Liver (tissue), 8 donors: ENCODE measurements at regions not wholly inside any gene's neighbourhood (a gene's known extent, or its start where the extent isn't known, plus 50 kb on each side); places are given as distances from the start of the nearest gene placed in this dataset.

Source experiments
- DNase-seq: peaks from one replicate; pipeline ENCODE4 v3.0.0-alpha.2; 2017; ENCODE audit warnings: low spot score
- H3K27ac ChIP-seq, 2 donors: one replicate each; pipeline ENCODE4 v1.7.0; 2013; ENCODE audit warnings: inconsistent platforms in 2 of 2, low read length in 2 of 2, control low read depth in 1 of 2, low read depth in 1 of 2, mild to moderate bottlenecking in 1 of 2
- H3K27me3 ChIP-seq, 4 donors: one replicate each; pipeline versions ENCODE4 v1.6.1 to v1.7.0; 2013; ENCODE audit warnings: low read length in 3 of 4, inconsistent platforms in 1 of 4, mild to moderate bottlenecking in 1 of 4, moderate library complexity in 1 of 4; ENCODE audit not compliant: control insufficient read depth in 4 of 4, insufficient read depth in 4 of 4
- H3K36me3 ChIP-seq, 4 donors: one replicate each; pipeline versions ENCODE4 v1.6.1 to v1.7.0; 2013; ENCODE audit warnings: low read length in 3 of 4, mild to moderate bottlenecking in 3 of 4, low read depth in 1 of 4, moderate library complexity in 1 of 4; ENCODE audit not compliant: control insufficient read depth in 4 of 4, insufficient read depth in 3 of 4
- H3K4me1 ChIP-seq, 4 donors: one replicate each; pipeline versions ENCODE4 v1.6.1 to v1.7.0; 2013; ENCODE audit warnings: low read length in 3 of 4, mild to moderate bottlenecking in 3 of 4, moderate library complexity in 1 of 4; ENCODE audit not compliant: control insufficient read depth in 4 of 4, insufficient read depth in 4 of 4
- H3K4me3 ChIP-seq, 3 donors: one replicate each; pipeline versions ENCODE4 v1.6.1 to v1.7.0; 2013; ENCODE audit warnings: low read length in 3 of 3, control low read depth in 1 of 3, low read depth in 1 of 3, mild to moderate bottlenecking in 1 of 3
- H3K9ac ChIP-seq, 2 donors: one replicate each; pipeline ENCODE4 v1.7.0; 2013; ENCODE audit warnings: low read length in 2 of 2, mild to moderate bottlenecking in 2 of 2, moderate library complexity in 2 of 2, control low read depth in 1 of 2, low read depth in 1 of 2
- H3K9me3 ChIP-seq, 4 donors: one replicate each; pipeline versions ENCODE4 v1.6.1 to v1.7.0; 2013; ENCODE audit warnings: low read length in 3 of 4; ENCODE audit not compliant: control insufficient read depth in 4 of 4
- ATF3 ChIP-seq: IDR thresholded peaks from 2 replicates; pipeline ENCODE4 v1.6.1; 2016; ENCODE audit warnings: antibody characterized with exemption
- EGR1 ChIP-seq, 2 donors: IDR thresholded peaks; 2 replicates each; pipeline ENCODE4 v1.6.1; 2016 to 2018; ENCODE audit warnings: antibody characterized with exemption in 2 of 2, low read depth in 2 of 2
- FOXA1 ChIP-seq: IDR thresholded peaks from 2 replicates; pipeline ENCODE4 v1.6.1; 2016; ENCODE audit warnings: antibody characterized with exemption
- FOXA2 ChIP-seq: IDR thresholded peaks from 2 replicates; pipeline ENCODE4 v1.6.1; 2016; ENCODE audit warnings: antibody characterized with exemption
- GABPA ChIP-seq, 2 donors: IDR thresholded peaks in 1 of 2; conservative IDR thresholded peaks in 1 of 2; 2 replicates each; pipeline ENCODE4 v1.6.1; 2016; ENCODE audit warnings: antibody characterized with exemption in 2 of 2, mild to moderate bottlenecking in 1 of 2, moderate library complexity in 1 of 2
- HNF4A ChIP-seq, 2 donors: conservative IDR thresholded peaks; 2 replicates each; pipeline ENCODE4 v1.6.1; 2016; ENCODE audit warnings: antibody characterized with exemption in 2 of 2, mild to moderate bottlenecking in 2 of 2
- HNF4G ChIP-seq: IDR thresholded peaks from 2 replicates; pipeline ENCODE4 v1.6.1; 2016; ENCODE audit warnings: antibody characterized with exemption
- JUND ChIP-seq, 2 donors: IDR thresholded peaks; 2 replicates each; pipeline ENCODE4 v1.6.1; 2016; ENCODE audit warnings: antibody characterized with exemption in 2 of 2
- MAX ChIP-seq: IDR thresholded peaks from 2 replicates; pipeline ENCODE4 v1.6.1; 2016; ENCODE audit warnings: antibody characterized with exemption
- NR2F2 ChIP-seq: IDR thresholded peaks from 2 replicates; pipeline ENCODE4 v1.6.1; 2016; ENCODE audit warnings: antibody characterized with exemption
- REST ChIP-seq: IDR thresholded peaks from 2 replicates; pipeline ENCODE4 v1.6.1; 2016; ENCODE audit warnings: antibody characterized with exemption, mild to moderate bottlenecking
- RXRA ChIP-seq, 2 donors: IDR thresholded peaks; 2 replicates each; pipeline ENCODE4 v1.6.1; 2017 to 2018; ENCODE audit warnings: antibody characterized with exemption in 2 of 2, mild to moderate bottlenecking in 1 of 2
- SP1 ChIP-seq: IDR thresholded peaks from 2 replicates; pipeline ENCODE4 v1.6.1; 2018; ENCODE audit warnings: antibody characterized with exemption, mild to moderate bottlenecking
- TAF1 ChIP-seq: conservative IDR thresholded peaks from 2 replicates; pipeline ENCODE4 v1.6.1; 2016; ENCODE audit warnings: antibody characterized with exemption, mild to moderate bottlenecking
- YY1 ChIP-seq: IDR thresholded peaks from 2 replicates; pipeline ENCODE4 v1.6.1; 2016; ENCODE audit warnings: antibody characterized with exemption, mild to moderate bottlenecking
- WGBS: extraction: QIAGEN DNeasy Blood & Tissue Kit; methylation state at CpG from one replicate; pipeline ENCODE4 v1.1.7; 2013; 5-methylcytosine and 5-hydroxymethylcytosine counted together
- TF ChIP-seq, protein P1 (sequence below): fragments of 150-350 bp; IDR thresholded peaks from 2 replicates; pipeline ENCODE4 v1.5.1; 2017; ENCODE audit warnings: improper control_type of control experiment, low read depth, low read length; ENCODE audit not compliant: missing input control
- TF ChIP-seq, protein P2 (sequence below): IDR thresholded peaks from 2 replicates; pipeline ENCODE4 v1.6.1; 2016; ENCODE audit warnings: antibody characterized with exemption
- donor health status: healthy.
- donor health status: healthy.
- donor health status: healthy.
- donor health status: healthy.
- donor health status: healthy.

DNA sequence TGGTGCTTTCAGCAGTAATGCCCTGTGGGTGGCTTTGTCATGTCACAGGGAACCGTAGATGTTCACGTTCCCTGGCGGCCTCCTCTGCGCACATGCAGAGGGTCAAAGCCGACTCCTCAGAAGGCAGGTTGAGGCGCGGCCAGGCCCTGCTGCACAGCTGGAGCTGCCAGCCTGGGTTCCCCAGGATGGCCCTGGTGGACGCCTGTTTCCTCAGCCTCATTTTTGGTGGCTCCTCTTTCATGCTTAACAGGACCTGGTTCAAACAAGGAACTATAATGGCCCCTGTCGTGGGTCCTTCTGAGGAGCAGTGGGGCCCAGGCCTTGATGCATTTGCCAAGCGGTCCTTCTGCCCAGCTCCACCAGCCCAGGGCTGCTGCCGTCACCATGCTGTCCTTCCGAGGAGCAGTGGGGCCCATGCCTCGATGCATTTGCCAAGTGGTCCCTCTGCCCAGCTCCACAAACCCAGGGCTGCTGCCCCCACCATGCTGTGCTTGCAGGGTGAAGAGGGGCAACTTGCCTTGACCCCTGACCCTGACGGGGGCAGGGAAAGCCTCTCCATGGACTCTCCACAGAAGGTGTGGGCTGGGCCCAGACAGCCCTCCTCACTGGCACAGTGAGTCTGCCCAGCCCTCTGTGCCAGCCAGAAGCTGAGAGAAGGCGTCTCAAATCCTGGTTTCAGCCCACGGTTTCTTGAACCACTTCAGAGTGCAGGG is 338.2 kb downstream of the TCERG1L start:
- no peak overlapping the region for H3K4me3 ChIP-seq
- TF ChIP-seq JUND (IDR thresholded peaks at IDR 0.05) (no peak), FOXA1 (no peak), YY1 (no peak), GABPA (IDR thresholded peaks at IDR 0.05 in 1 of 2, conservative IDR thresholded peaks at IDR 0.05 in 1 of 2) (no peak), EGR1 (IDR thresholded peaks at IDR 0.05; ENCODE audit: low read depth in 2 of 2) (no peak), ATF3 (no peak), MAX (no peak), HNF4A (conservative IDR thresholded peaks at IDR 0.05) (no peak), FOXA2 (no peak), RXRA (IDR thresholded peaks at IDR 0.05) (no peak), NR2F2 (no peak), SP1 (no peak), HNF4G (no peak), REST (no peak), TAF1 (no peak)
- TF ChIP-seq, protein P1, sequence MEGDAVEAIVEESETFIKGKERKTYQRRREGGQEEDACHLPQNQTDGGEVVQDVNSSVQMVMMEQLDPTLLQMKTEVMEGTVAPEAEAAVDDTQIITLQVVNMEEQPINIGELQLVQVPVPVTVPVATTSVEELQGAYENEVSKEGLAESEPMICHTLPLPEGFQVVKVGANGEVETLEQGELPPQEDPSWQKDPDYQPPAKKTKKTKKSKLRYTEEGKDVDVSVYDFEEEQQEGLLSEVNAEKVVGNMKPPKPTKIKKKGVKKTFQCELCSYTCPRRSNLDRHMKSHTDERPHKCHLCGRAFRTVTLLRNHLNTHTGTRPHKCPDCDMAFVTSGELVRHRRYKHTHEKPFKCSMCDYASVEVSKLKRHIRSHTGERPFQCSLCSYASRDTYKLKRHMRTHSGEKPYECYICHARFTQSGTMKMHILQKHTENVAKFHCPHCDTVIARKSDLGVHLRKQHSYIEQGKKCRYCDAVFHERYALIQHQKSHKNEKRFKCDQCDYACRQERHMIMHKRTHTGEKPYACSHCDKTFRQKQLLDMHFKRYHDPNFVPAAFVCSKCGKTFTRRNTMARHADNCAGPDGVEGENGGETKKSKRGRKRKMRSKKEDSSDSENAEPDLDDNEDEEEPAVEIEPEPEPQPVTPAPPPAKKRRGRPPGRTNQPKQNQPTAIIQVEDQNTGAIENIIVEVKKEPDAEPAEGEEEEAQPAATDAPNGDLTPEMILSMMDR = no peak
- TF ChIP-seq, protein P2, sequence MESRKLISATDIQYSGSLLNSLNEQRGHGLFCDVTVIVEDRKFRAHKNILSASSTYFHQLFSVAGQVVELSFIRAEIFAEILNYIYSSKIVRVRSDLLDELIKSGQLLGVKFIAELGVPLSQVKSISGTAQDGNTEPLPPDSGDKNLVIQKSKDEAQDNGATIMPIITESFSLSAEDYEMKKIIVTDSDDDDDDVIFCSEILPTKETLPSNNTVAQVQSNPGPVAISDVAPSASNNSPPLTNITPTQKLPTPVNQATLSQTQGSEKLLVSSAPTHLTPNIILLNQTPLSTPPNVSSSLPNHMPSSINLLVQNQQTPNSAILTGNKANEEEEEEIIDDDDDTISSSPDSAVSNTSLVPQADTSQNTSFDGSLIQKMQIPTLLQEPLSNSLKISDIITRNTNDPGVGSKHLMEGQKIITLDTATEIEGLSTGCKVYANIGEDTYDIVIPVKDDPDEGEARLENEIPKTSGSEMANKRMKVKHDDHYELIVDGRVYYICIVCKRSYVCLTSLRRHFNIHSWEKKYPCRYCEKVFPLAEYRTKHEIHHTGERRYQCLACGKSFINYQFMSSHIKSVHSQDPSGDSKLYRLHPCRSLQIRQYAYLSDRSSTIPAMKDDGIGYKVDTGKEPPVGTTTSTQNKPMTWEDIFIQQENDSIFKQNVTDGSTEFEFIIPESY = no peak
- peaks cover 0 to 1% (median 0%) of the 10 kb centered on the region in 4 donors for H3K9me3 ChIP-seq
- H3K4me1 ChIP-seq = no peaks in the 10 kb centered on the region
- no peak overlapping the region for H3K27ac ChIP-seq
- H3K36me3 ChIP-seq = no peaks in the 10 kb centered on the region
- no peak for DNase-seq
- H3K9ac ChIP-seq = no peak overlapping the region
- peaks cover 0 to 2% (median 0%) of the 10 kb centered on the region in 4 donors for H3K27me3 ChIP-seq
- 82% methylated on average over 16 of the region's 16 CpGs for WGBS
